ENCODE measurements at regions not wholly inside any gene's neighbourhood (a gene's known extent, or its start where the extent isn't known, plus 50 kb on each side); places are given as distances from the start of the nearest gene placed in this dataset.

DNA sequence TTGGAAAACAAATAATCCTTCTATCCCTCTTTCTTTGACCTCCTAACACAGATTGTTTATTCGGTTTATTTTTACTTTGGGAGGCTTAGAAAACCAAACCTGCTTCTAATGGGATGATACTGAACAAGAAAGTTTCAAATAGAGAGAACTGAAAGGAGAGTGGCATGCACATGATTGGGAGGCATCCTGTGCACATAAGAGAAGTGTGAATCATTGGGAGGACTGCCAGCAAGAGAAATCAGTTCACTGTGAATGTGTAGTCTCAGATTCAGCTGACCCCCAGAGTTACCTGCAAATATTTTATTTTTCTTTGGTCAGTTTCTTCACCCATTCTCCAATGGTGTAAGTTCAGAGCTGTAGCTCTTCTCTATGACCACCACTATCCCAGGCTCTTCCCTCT, 1363.2 kb upstream of the ACVR2A start:
- TF ChIP-seq POLR2AphosphoS5 (IDR thresholded peaks at IDR 0.05), result no peak
- TF ChIP-seq, protein P1, sequence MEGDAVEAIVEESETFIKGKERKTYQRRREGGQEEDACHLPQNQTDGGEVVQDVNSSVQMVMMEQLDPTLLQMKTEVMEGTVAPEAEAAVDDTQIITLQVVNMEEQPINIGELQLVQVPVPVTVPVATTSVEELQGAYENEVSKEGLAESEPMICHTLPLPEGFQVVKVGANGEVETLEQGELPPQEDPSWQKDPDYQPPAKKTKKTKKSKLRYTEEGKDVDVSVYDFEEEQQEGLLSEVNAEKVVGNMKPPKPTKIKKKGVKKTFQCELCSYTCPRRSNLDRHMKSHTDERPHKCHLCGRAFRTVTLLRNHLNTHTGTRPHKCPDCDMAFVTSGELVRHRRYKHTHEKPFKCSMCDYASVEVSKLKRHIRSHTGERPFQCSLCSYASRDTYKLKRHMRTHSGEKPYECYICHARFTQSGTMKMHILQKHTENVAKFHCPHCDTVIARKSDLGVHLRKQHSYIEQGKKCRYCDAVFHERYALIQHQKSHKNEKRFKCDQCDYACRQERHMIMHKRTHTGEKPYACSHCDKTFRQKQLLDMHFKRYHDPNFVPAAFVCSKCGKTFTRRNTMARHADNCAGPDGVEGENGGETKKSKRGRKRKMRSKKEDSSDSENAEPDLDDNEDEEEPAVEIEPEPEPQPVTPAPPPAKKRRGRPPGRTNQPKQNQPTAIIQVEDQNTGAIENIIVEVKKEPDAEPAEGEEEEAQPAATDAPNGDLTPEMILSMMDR (IDR thresholded peaks at IDR 0.05), result no peak
